ENCODE measurements at regions not wholly inside any gene's neighbourhood (a gene's known extent, or its start where the extent isn't known, plus 50 kb on each side); places are given as distances from the start of the nearest gene placed in this dataset.
A peak's percentile ranks its signal among the peaks of the same experiment; 100 is the strongest.

DNA sequence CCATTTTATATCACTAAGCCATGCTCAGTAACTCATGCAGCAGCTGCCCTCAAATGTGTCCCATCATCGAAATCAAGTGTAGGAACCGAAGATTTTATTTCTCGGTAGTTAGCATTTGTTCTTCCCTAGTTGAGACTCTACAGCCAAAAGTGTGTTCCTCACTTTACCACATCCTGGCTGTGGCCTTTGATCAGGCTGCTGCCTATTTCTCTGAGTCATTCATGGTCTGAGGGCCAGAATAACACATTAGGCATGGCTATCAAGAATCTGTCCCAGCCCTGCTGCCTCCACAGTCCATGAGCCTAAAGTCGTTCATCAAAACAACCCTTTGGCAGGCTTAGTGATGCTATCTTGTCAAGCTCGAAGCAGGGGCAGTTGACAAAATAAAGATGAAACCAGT lies 300.1 kb downstream of the TDRD15 start:
- Histone ChIP-seq H3K4me2 (ENCODE audit: extremely low read depth, insufficient read depth, low read length) (no peak overlapping the region), H3K9me3 (ENCODE audit: control insufficient read depth, insufficient read depth, low read depth, low read length) (no peaks in the 10 kb centered on the region), H4K20me1 (ENCODE audit: control insufficient read depth, extremely low read depth, insufficient read depth, low read length) (no peaks in the 10 kb centered on the region), H3K27ac (ENCODE audit: insufficient read depth, low read length) (no peak overlapping the region), H3K4me1 (ENCODE audit: control insufficient read depth, extremely low read depth, insufficient read depth, low read length) (peaks cover 3% of the 10 kb centered on the region), H2AFZ (ENCODE audit: low read length) (no peak overlapping the region), H3K4me3 (replicated peaks in 1 of 4; ENCODE audit: control extremely low read depth in 1 of 4, insufficient read depth in 1 of 4, low read depth in 3 of 4, low read length in 4 of 4) (no peak overlapping the region), H3K36me3 (ENCODE audit: control insufficient read depth, insufficient read depth, low read length) (no peaks in the 10 kb centered on the region), H3K79me2 (ENCODE audit: control insufficient read depth, insufficient read depth, low read length) (no peaks in the 10 kb centered on the region), H3K9ac (ENCODE audit: insufficient read depth, low read length) (no peak overlapping the region), H3K27me3 (ENCODE audit: control insufficient read depth, insufficient read depth, low read length) (no peaks in the 10 kb centered on the region)
- DNase-seq (ENCODE audit: low read depth in 2 of 2): peak; percentile 2 to 26
- TF ChIP-seq EZH2 (IDR thresholded peaks at IDR 0.05; ENCODE audit: low read length, missing control alignments) (no peak), CTCF (conservative IDR thresholded peaks at IDR 0.05 in 1 of 2, IDR thresholded peaks at IDR 0.05 in 1 of 2; ENCODE audit: low read depth in 1 of 2, low read length in 2 of 2) (no peak)

DNA sequence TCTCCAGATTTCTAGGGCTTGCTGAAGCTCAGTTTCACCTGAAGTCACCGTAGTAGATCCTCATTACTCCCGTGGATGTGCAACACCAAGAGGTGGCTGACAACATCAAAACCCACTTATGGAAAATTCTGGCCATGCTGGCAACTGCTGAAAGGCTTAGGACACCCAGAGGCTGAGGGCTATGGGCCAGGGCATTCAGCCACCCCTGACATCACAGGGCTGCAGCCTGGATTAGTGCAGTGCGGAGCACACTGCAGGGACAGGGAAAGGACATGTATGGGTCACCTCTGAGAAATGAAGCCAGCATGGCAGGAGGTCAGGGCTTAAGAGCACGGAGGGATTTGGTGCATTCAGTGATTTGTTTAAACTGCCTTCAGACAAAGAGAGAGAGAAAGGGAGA lies 300.6 kb downstream of the TDRD15 start:
- H4K20me1 ChIP-seq (ENCODE audit: control insufficient read depth, extremely low read depth, insufficient read depth, low read length): no peaks in the 10 kb centered on the region
- H3K9ac ChIP-seq (ENCODE audit: insufficient read depth, low read length): no peak overlapping the region
- no peak for DNase-seq (ENCODE audit: low read depth in 2 of 2)
- no peaks in the 10 kb centered on the region for H3K27me3 ChIP-seq (ENCODE audit: control insufficient read depth, insufficient read depth, low read length)
- H3K4me1 ChIP-seq (ENCODE audit: control insufficient read depth, extremely low read depth, insufficient read depth, low read length): peaks cover 3% of the 10 kb centered on the region
- no peak overlapping the region for H3K4me2 ChIP-seq (ENCODE audit: extremely low read depth, insufficient read depth, low read length)
- no peak overlapping the region for H3K27ac ChIP-seq (ENCODE audit: insufficient read depth, low read length)
- H3K79me2 ChIP-seq (ENCODE audit: control insufficient read depth, insufficient read depth, low read length): no peaks in the 10 kb centered on the region
- no peaks in the 10 kb centered on the region for H3K36me3 ChIP-seq (ENCODE audit: control insufficient read depth, insufficient read depth, low read length)
- TF ChIP-seq CTCF (conservative IDR thresholded peaks at IDR 0.05 in 1 of 2, IDR thresholded peaks at IDR 0.05 in 1 of 2; ENCODE audit: low read depth in 1 of 2, low read length in 2 of 2): no peak
- no peak for TF ChIP-seq EZH2 (IDR thresholded peaks at IDR 0.05; ENCODE audit: low read length, missing control alignments)
- H3K9me3 ChIP-seq (ENCODE audit: control insufficient read depth, insufficient read depth, low read depth, low read length): no peaks in the 10 kb centered on the region
- no peak overlapping the region for H2AFZ ChIP-seq (ENCODE audit: low read length)
- H3K4me3 ChIP-seq (replicated peaks in 1 of 4; ENCODE audit: control extremely low read depth in 1 of 4, insufficient read depth in 1 of 4, low read depth in 3 of 4, low read length in 4 of 4): no peak overlapping the region

DNA sequence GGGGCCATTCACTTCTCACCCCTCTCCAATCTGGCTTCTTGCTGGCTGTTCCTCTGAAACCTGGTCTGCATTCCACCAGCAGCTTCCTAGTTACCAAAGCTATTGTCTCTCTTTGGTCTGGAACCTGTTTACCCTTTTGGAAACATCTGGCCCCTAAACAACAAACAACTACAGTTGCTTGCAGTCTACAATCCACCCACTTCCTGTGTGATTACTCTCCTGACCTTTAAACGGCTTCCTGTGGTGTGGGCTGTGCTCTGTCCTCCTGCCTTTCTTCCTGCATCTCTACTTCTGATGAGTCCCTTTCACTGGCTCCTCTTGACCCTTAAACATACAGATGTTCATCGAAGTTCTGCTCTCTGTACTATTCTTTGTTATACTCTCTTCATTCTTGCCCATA lies 303.8 kb downstream of the TDRD15 start:
- Histone ChIP-seq H3K4me3 (replicated peaks in 1 of 4; ENCODE audit: control extremely low read depth in 1 of 4, insufficient read depth in 1 of 4, low read depth in 3 of 4, low read length in 4 of 4) (no peak overlapping the region), H3K27ac (ENCODE audit: insufficient read depth, low read length) (no peak overlapping the region), H3K27me3 (ENCODE audit: control insufficient read depth, insufficient read depth, low read length) (no peaks in the 10 kb centered on the region), H3K9ac (ENCODE audit: insufficient read depth, low read length) (no peak overlapping the region), H3K9me3 (ENCODE audit: control insufficient read depth, insufficient read depth, low read depth, low read length) (no peaks in the 10 kb centered on the region), H3K4me1 (ENCODE audit: control insufficient read depth, extremely low read depth, insufficient read depth, low read length) (peaks cover 3% of the 10 kb centered on the region), H3K36me3 (ENCODE audit: control insufficient read depth, insufficient read depth, low read length) (no peaks in the 10 kb centered on the region), H4K20me1 (ENCODE audit: control insufficient read depth, extremely low read depth, insufficient read depth, low read length) (no peaks in the 10 kb centered on the region), H2AFZ (ENCODE audit: low read length) (peak overlapping the region; percentile 8), H3K79me2 (ENCODE audit: control insufficient read depth, insufficient read depth, low read length) (no peaks in the 10 kb centered on the region), H3K4me2 (ENCODE audit: extremely low read depth, insufficient read depth, low read length) (no peak overlapping the region)
- TF ChIP-seq EZH2 (IDR thresholded peaks at IDR 0.05; ENCODE audit: low read length, missing control alignments) (no peak), CTCF (conservative IDR thresholded peaks at IDR 0.05 in 1 of 2, IDR thresholded peaks at IDR 0.05 in 1 of 2; ENCODE audit: low read depth in 1 of 2, low read length in 2 of 2) (no peak)
- DNase-seq (ENCODE audit: low read depth in 2 of 2): no peak
